ENCODE measurements at regions not wholly inside any gene's neighbourhood (a gene's known extent, or its start where the extent isn't known, plus 50 kb on each side); places are given as distances from the start of the nearest gene placed in this dataset.

- Histone ChIP-seq H4K20me1 (replicated peaks; ENCODE audit: control insufficient read depth, extremely low read depth, insufficient read depth, low read length) (no peaks in the 10 kb centered on the region), H3K36me3 (ENCODE audit: control insufficient read depth in 2 of 2, extremely low read depth in 1 of 2, insufficient read depth in 2 of 2, low read length in 2 of 2) (no peaks in the 10 kb centered on the region), H3K9ac (replicated peaks; ENCODE audit: extremely low read depth, insufficient read depth, low read length) (no peak overlapping the region), H3K27ac (ENCODE audit: insufficient read depth, low read depth, low read length) (no peak overlapping the region), H3K4me2 (ENCODE audit: insufficient read depth, low read length) (no peak overlapping the region), H3K9me1 (replicated peaks; ENCODE audit: control insufficient read depth, extremely low read depth, insufficient read depth, low read length) (no peaks in the 10 kb centered on the region), H3K9me3 (replicated peaks; ENCODE audit: control insufficient read depth, insufficient read depth, low read length) (no peaks in the 10 kb centered on the region), H2AFZ (ENCODE audit: low read depth, low read length) (peak overlapping the region; percentile 31), H3K27me3 (ENCODE audit: control insufficient read depth in 2 of 2, insufficient read depth in 2 of 2, low read length in 2 of 2) (no peaks in the 10 kb centered on the region), H3K79me2 (ENCODE audit: control insufficient read depth, insufficient read depth, low read length) (no peaks in the 10 kb centered on the region), H3K4me3 (replicated peaks in 1 of 3; ENCODE audit: insufficient read depth in 1 of 3, low read depth in 1 of 3, low read length in 3 of 3) (no peak overlapping the region), H3K4me1 (ENCODE audit: control insufficient read depth, extremely low read depth, insufficient read depth, low read length) (peaks cover 30% of the 10 kb centered on the region)
- ChIA-PET POLR2A (no interaction called here), CTCF (interaction anchor here (1.1 to 2.8 kb wide), 3 partner anchors 12 to 17 kb away, joined by 3 to 17 read pairs (median 7); no protein-coding TSS in a partner anchor)
- DNase-seq (ENCODE audit: low read depth, low spot score) (no peak), FAIRE-seq (no peak)
- TF ChIP-seq GATA2 (IDR thresholded peaks at IDR 0.05; ENCODE audit: insufficient read depth, insufficient read length, low read depth, low read length) = no peak
- TF ChIP-seq, protein P1, sequence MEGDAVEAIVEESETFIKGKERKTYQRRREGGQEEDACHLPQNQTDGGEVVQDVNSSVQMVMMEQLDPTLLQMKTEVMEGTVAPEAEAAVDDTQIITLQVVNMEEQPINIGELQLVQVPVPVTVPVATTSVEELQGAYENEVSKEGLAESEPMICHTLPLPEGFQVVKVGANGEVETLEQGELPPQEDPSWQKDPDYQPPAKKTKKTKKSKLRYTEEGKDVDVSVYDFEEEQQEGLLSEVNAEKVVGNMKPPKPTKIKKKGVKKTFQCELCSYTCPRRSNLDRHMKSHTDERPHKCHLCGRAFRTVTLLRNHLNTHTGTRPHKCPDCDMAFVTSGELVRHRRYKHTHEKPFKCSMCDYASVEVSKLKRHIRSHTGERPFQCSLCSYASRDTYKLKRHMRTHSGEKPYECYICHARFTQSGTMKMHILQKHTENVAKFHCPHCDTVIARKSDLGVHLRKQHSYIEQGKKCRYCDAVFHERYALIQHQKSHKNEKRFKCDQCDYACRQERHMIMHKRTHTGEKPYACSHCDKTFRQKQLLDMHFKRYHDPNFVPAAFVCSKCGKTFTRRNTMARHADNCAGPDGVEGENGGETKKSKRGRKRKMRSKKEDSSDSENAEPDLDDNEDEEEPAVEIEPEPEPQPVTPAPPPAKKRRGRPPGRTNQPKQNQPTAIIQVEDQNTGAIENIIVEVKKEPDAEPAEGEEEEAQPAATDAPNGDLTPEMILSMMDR (IDR thresholded peaks at IDR 0.05; ENCODE audit: extremely low read depth in 1 of 2, insufficient read depth in 1 of 2, low read depth in 1 of 2, low read length in 2 of 2) = no peak
- TF ChIP-seq POLR2A (IDR thresholded peaks at IDR 0.05; ENCODE audit: low read depth, low read length) = no peak
- TF ChIP-seq FOS (IDR thresholded peaks at IDR 0.05; ENCODE audit: borderline replicate concordance, insufficient read depth, low read length) = no peak
- TF ChIP-seq POLR2AphosphoS5 (IDR thresholded peaks at IDR 0.05; ENCODE audit: insufficient read depth, low read depth, low read length) = no peak
- TF ChIP-seq, protein P2, sequence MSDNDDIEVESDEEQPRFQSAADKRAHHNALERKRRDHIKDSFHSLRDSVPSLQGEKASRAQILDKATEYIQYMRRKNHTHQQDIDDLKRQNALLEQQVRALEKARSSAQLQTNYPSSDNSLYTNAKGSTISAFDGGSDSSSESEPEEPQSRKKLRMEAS (IDR thresholded peaks at IDR 0.05; ENCODE audit: insufficient read depth, insufficient read length) = no peak
- TF ChIP-seq EZH2 (IDR thresholded peaks at IDR 0.05; ENCODE audit: borderline replicate concordance, low read depth, low read length, severe bottlenecking) = no peak
- no peak for TF ChIP-seq JUN (IDR thresholded peaks at IDR 0.05; ENCODE audit: borderline replicate concordance, insufficient read depth, insufficient read length, low read depth)
- TF ChIP-seq MYC (IDR thresholded peaks at IDR 0.05; ENCODE audit: low read depth, low read length) = no peak
- dilution Hi-C loops (cut with MboI; ENCODE audit: extremely low pct_ligation_motif_present, low sequenced_read_pairs) = no loop called here
- intact Hi-C loops (cut with micrococcal nuclease) = no loop called here
- BruUV-seq (replicated peaks) = no TSS peak
Observed at GRCh38 chr5:17114715-17115599, 102.5 kb upstream of the BASP1 start.

All from endothelial cell of umbilical vein (primary cell).